Stimulated activated CD8-positive, alpha-beta memory T cell treated with anti-CD3 and anti-CD28 coated beads, Interleukin-15, amount 100 ng/mL, for 48 hours (primary cell): ENCODE measurements at regions not wholly inside any gene's neighbourhood (a gene's known extent, or its start where the extent isn't known, plus 50 kb on each side); places are given as distances from the start of the nearest gene placed in this dataset.

ENCODE experiments used
- DNase-seq, 2 donors: peaks; one replicate each; pipeline ENCODE4 v3.0.0-alpha.2; 2020; ENCODE audit warnings: low read depth in 2 of 2

- DNase-seq: no peak
Observed at GRCh38 chr14:61893371-61893940, 131.2 kb downstream of the SNAPC1 start.

GRCh38 chr14:61894452-61895077 lies 132.3 kb downstream of the SNAPC1 start:
- peak; percentile 19 to 34 for DNase-seq

- no peak for DNase-seq
Observed at GRCh38 chr14:61897300-61897699, 135.1 kb downstream of the SNAPC1 start.

GRCh38 chr14:61898568-61898967 lies 136.3 kb downstream of the SNAPC1 start:
- DNase-seq: no peak

- DNase-seq: no peak
Observed at GRCh38 chr14:61899497-61899896, 137.3 kb downstream of the SNAPC1 start.

GRCh38 chr14:61904946-61905345 lies 142.7 kb downstream of the SNAPC1 start:
- DNase-seq: no peak

- no peak for DNase-seq
Observed at GRCh38 chr14:61911574-61911973, 149.4 kb downstream of the SNAPC1 start.

- DNase-seq: no peak
Observed at GRCh38 chr14:61918998-61919397, 156.8 kb downstream of the SNAPC1 start.

- no peak for DNase-seq
Observed at GRCh38 chr14:61923348-61923747, 161.1 kb downstream of the SNAPC1 start.

- no peak for DNase-seq
Observed at GRCh38 chr14:61925043-61925442, 162.8 kb downstream of the SNAPC1 start.

- no peak for DNase-seq
Observed at GRCh38 chr14:61925732-61926435, 163.7 kb downstream of the SNAPC1 start.

GRCh38 chr14:61927060-61927459 lies 164.8 kb downstream of the SNAPC1 start:
- DNase-seq: no peak

GRCh38 chr14:61927520-61927919 lies 165.3 kb downstream of the SNAPC1 start:
- no peak for DNase-seq

GRCh38 chr14:61928300-61928699 lies 166.1 kb downstream of the SNAPC1 start:
- no peak for DNase-seq

GRCh38 chr14:61928701-61929100 lies 166.5 kb downstream of the SNAPC1 start:
- no peak for DNase-seq

- DNase-seq: no peak
Observed at GRCh38 chr14:61929651-61930050, 167.4 kb downstream of the SNAPC1 start.

GRCh38 chr14:61930101-61930857 lies 168.1 kb downstream of the SNAPC1 start:
- no peak for DNase-seq

- DNase-seq: no peak
Observed at GRCh38 chr14:61932974-61933373, 170.8 kb downstream of the SNAPC1 start.

- DNase-seq: no peak
Observed at GRCh38 chr14:61934385-61934784, 172.2 kb downstream of the SNAPC1 start.

- DNase-seq: no peak
Observed at GRCh38 chr14:61939776-61940175, 177.6 kb downstream of the SNAPC1 start.

GRCh38 chr14:61940666-61941420 lies 178.6 kb downstream of the SNAPC1 start:
- no peak for DNase-seq
